Naive B cell (primary cell): ENCODE measurements at regions not wholly inside any gene's neighbourhood (a gene's known extent, or its start where the extent isn't known, plus 50 kb on each side); places are given as distances from the start of the nearest gene placed in this dataset.
"Not testable (repeated sequence)": the region's sequence is repeated elsewhere in the genome, so short reads cannot be mapped to it uniquely, and the experiment has no call there.

Experiments used
- ATAC-seq, 2 donors: fragments of 150-1000 bp; cut with Tn5 transposase; 2 replicates each; pipeline ENCODE4 v1.10.0; 2021; ENCODE audit warnings: low read depth in 2 of 2, mild to moderate bottlenecking in 2 of 2, moderate library complexity in 2 of 2
- DNase-seq: peaks from one replicate; pipeline ENCODE4 v3.0.0; 2022
- H3K27ac Mint-ChIP-seq, 6 donors: one replicate each; pipeline ENCODE4 v1.8.0; 2020 to 2022; ENCODE audit warnings: mild to moderate bottlenecking in 6 of 6, mixed read lengths in 6 of 6, moderate library complexity in 5 of 6, inconsistent platforms in 2 of 6
- H3K27me3 Mint-ChIP-seq, 3 donors: one replicate each; pipeline ENCODE4 v1.8.0; 2021 to 2022; ENCODE audit warnings: mixed read lengths in 3 of 3, mild to moderate bottlenecking in 1 of 3
- H3K36me3 Mint-ChIP-seq, 2 donors: one replicate each; pipeline ENCODE4 v1.8.0; 2020 to 2022; ENCODE audit warnings: mixed read lengths in 2 of 2, inconsistent platforms in 1 of 2, mild to moderate bottlenecking in 1 of 2
- H3K4me1 Mint-ChIP-seq, 3 donors: one replicate each; pipeline ENCODE4 v1.8.0; 2020 to 2022; ENCODE audit warnings: mixed read lengths in 3 of 3, inconsistent platforms in 1 of 3, mild to moderate bottlenecking in 1 of 3, moderate library complexity in 1 of 3
- H3K4me3 Mint-ChIP-seq, 8 donors: one replicate each; pipeline ENCODE4 v1.8.0; 2020 to 2022; ENCODE audit warnings: mild to moderate bottlenecking in 8 of 8, mixed read lengths in 8 of 8, moderate library complexity in 8 of 8, inconsistent platforms in 2 of 8
- H3K9me3 Mint-ChIP-seq, 7 donors: one replicate each; pipeline ENCODE4 v1.8.0; 2020 to 2022; ENCODE audit warnings: mixed read lengths in 7 of 7, mild to moderate bottlenecking in 5 of 7, inconsistent platforms in 2 of 7, moderate library complexity in 1 of 7

DNA sequence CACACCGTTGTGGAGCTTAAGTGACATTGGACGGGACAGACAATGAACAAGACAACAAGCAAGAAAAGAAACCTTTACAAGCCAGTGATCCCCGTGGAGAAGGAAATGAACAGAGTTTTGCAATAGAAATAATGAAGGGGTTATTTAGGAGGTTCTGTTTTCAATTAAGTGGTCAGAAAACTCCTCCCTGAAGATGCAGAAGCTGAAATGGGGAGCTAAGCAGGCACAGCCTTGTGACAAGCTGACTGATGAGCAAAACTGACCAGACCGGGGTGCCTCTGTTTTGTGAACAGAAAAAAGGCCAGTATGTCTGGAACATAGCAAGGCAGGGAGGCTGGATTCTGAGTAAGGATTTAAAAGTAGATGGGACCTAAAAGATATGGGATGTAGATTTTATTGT, 299.8 kb upstream of the POM121L12 start:
- H3K27me3 Mint-ChIP-seq = no peaks in the 10 kb centered on the region
- DNase-seq = no peak
- ATAC-seq = no peak
- H3K4me1 Mint-ChIP-seq = no peaks in the 10 kb centered on the region
- no peak overlapping the region for H3K4me3 Mint-ChIP-seq
- H3K9me3 Mint-ChIP-seq = peaks cover 3 to 16% (median 10%) of the 10 kb centered on the region in 7 donors
- no peak overlapping the region for H3K27ac Mint-ChIP-seq
- H3K36me3 Mint-ChIP-seq = no peaks in the 10 kb centered on the region

DNA sequence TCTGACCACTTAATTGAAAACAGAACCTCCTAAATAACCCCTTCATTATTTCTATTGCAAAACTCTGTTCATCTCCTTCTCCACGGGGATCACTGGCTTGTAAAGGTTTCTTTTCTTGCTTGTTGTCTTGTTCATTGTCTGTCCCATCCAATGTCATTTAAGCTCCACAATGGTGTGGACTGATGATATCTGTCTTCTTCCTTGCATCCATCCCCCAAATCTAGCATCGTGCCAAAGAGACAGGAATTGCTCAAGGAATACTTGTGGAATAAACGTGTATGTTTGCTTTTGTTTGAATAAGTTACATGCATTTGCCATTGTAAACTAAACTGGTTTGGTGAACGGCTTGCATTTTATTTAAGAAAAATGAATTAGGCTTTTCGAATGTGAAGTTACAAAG, 306.8 kb upstream of the POM121L12 start:
- H3K36me3 Mint-ChIP-seq, ATAC-seq, H3K27me3 Mint-ChIP-seq, H3K4me1 Mint-ChIP-seq, H3K27ac Mint-ChIP-seq, H3K9me3 Mint-ChIP-seq, DNase-seq, H3K4me3 Mint-ChIP-seq: not testable (repeated sequence)

DNA sequence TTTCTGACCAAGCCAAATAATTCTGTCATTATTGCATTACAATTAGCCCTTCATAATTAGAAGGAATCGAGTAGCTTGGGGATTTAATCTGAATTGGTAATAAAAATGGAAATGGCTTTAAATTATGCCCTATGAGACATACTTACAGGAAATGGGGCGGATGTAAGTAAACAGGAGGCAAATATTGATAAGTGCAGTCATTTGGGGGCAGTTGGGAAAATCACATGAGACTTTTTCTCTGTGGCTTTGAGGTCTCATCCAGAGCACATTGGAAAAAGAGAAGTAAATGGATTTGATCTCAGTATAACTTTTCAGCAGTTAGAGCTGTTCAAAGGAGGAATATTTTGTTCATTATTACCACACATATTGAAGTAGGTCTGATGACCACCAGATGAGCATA, 307.8 kb upstream of the POM121L12 start:
- Mint-ChIP-seq H3K27me3 (no peaks in the 10 kb centered on the region), H3K4me3 (no peak overlapping the region), H3K36me3 (no peaks in the 10 kb centered on the region), H3K27ac (no peak overlapping the region), H3K4me1 (no peaks in the 10 kb centered on the region), H3K9me3 (peaks cover 0 to 11% (median 9%) of the 10 kb centered on the region in 7 donors)
- ATAC-seq = no peak
- DNase-seq = no peak

DNA sequence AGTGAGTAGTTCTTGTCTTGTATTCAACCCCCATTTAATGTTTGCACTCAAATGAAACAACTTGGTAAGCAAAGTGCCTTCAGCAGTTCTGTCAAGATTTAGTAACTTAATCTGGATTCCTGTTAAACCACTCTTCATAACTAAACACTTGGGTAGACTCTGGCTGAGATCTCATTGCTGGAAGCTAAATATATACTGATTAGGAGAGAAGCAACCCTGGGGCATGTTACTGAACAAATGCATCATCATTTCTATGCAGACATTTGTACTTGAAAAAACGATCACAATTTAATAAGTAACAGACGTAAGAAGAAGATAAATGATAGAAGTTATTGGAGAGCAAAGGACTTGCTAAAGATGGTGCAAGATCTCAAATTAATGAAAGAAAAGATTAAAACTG, 308.4 kb upstream of the POM121L12 start:
- ATAC-seq (no peak), DNase-seq (no peak)
- Mint-ChIP-seq H3K27me3 (no peaks in the 10 kb centered on the region), H3K36me3 (no peaks in the 10 kb centered on the region), H3K4me3 (no peak overlapping the region), H3K9me3 (peaks cover 0 to 11% (median 8%) of the 10 kb centered on the region in 7 donors), H3K27ac (no peak overlapping the region), H3K4me1 (no peaks in the 10 kb centered on the region)

DNA sequence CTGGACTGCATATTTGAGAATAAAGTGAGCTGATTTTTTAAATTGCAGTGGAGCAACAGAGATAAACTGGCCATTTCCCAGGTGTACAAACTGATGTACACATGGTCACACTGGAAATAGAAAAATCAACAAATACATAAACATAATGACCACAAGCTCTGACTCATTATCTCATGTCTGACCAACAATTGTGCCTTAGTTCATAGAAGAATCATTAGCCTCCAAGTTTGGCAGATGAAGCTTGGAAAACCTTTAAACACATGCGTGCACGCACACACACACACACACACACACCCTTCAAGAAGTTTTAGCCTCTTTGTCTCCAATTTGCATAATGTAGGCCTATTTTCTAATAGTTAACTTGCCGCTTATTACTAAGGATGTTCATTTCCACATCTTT, 308.9 kb upstream of the POM121L12 start:
- DNase-seq (no peak), ATAC-seq (no peak)
- no peak overlapping the region for H3K4me3 Mint-ChIP-seq
- no peak overlapping the region for H3K27ac Mint-ChIP-seq
- H3K9me3 Mint-ChIP-seq = peaks cover 0 to 10% (median 7%) of the 10 kb centered on the region in 7 donors
- H3K4me1 Mint-ChIP-seq = no peaks in the 10 kb centered on the region
- no peaks in the 10 kb centered on the region for H3K27me3 Mint-ChIP-seq
- no peaks in the 10 kb centered on the region for H3K36me3 Mint-ChIP-seq

DNA sequence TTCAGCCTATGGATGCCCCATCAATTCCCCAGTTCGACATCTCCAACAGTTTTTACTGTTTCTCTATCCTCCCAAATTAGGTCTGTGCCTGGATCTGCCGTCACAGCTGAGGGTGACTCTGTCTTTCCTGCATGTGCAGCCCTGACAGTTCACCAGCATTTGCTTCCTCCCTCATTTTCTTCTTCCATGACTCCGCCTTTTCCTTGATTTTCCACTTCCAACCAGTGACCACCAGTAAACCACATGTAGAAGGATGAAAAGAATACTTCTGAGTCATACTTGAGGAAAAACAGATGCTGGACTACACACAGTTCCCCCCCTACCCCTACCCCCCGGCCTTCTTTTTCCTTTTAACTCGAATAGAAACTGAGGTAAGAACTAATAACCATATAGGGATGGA, 311.8 kb upstream of the POM121L12 start:
- Mint-ChIP-seq H3K4me3 (no peak overlapping the region), H3K4me1 (no peaks in the 10 kb centered on the region), H3K27ac (no peak overlapping the region), H3K36me3 (no peaks in the 10 kb centered on the region), H3K9me3 (peaks cover 0 to 10% (median 5%) of the 10 kb centered on the region in 7 donors), H3K27me3 (no peaks in the 10 kb centered on the region)
- DNase-seq (no peak), ATAC-seq (no peak)

DNA sequence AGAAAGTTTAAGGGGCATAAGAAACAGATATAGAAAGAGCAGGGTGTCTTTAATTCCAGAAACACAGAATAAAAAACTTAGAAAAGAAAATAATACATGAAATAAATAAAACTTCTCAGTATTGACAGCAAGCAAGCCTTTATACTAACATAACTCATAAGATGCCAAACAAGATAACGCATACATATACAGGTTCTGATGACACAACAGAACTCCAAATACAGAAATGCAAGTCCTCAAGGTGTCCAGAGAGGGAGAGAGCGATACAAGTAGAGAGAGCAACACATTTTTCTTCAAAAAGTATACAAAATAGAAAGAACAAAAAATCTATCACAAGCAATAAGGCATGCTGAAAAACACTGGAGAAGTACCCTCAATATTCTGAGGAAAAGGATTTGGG, 314.6 kb upstream of the POM121L12 start:
- Mint-ChIP-seq H3K9me3 (peaks cover 0 to 7% (median 4%) of the 10 kb centered on the region in 7 donors), H3K27me3 (no peaks in the 10 kb centered on the region), H3K36me3 (no peaks in the 10 kb centered on the region), H3K27ac (no peak overlapping the region), H3K4me3 (no peak overlapping the region), H3K4me1 (no peaks in the 10 kb centered on the region)
- DNase-seq = no peak
- ATAC-seq = no peak

DNA sequence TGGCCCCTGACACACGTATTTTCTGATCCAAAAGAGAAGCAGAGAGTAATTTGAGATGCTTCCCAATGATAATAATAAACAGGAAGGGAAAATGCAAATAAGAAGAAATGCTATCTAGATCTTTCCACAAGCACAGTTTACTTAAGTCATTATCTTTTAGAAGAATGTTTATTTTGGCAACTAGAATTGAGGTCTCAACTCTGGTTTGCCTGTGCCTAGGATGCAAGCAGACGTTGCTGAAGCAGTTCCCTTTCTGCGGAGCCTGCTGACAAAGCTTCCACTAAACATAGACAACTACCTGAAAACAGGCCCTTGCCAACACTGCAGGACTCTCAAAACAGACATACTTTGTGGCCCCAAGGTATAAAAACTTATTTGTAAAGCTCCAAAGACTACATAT, 315.8 kb upstream of the POM121L12 start:
- Mint-ChIP-seq H3K27ac (no peak overlapping the region), H3K9me3 (peaks cover 0 to 6% (median 4%) of the 10 kb centered on the region in 7 donors), H3K4me3 (no peak overlapping the region), H3K27me3 (no peaks in the 10 kb centered on the region), H3K4me1 (no peaks in the 10 kb centered on the region), H3K36me3 (no peaks in the 10 kb centered on the region)
- no peak for ATAC-seq
- DNase-seq = no peak

DNA sequence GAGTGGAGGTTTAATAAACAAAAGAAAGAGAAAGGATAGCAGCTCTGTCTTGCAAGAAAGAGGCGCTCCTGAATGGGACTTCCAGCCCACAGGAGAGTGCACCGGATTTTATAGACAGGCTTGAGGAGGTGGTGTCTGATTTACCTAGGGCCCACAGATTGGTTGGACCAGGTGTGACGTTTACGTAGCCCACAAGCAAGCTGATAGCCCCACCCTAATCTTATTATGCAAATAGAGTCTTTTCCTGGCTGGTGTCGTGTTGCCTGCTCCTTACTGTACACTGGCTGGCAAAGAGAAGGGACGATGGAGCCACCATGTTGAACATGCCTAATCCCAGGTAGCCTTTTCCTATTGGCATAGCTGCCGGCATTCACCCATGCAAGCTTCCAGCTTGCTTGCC, 319.7 kb upstream of the POM121L12 start:
- no peaks in the 10 kb centered on the region for H3K27me3 Mint-ChIP-seq
- ATAC-seq (no peak), DNase-seq (no peak)
- no peak overlapping the region for H3K27ac Mint-ChIP-seq
- no peaks in the 10 kb centered on the region for H3K4me1 Mint-ChIP-seq
- no peak overlapping the region for H3K4me3 Mint-ChIP-seq
- peaks cover 5 to 25% (median 9%) of the 10 kb centered on the region in 7 donors for H3K9me3 Mint-ChIP-seq
- peaks cover 0 to 6% of the 10 kb centered on the region in 2 donors for H3K36me3 Mint-ChIP-seq

DNA sequence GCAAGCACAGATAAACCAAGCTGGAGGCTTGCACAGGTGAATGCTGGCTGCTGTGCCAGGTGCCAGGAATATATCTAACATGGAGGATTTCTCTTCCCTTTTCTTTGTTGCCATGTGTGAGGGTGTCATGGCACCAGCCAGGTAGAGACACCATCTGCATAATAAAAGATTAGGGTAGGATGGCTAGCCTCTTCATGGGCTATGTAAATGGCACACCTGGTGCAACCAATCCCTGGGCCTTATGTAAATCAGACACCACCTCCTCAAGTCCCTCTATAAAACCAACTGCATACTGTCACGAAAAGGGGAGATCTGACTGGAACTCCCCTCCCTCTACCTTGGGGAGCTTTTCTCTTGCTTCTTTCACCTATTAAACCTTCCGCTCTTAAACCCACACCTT, 322.5 kb upstream of the POM121L12 start:
- H3K36me3 Mint-ChIP-seq = peaks cover 0 to 6% of the 10 kb centered on the region in 2 donors
- peaks cover 8 to 35% (median 10%) of the 10 kb centered on the region in 7 donors for H3K9me3 Mint-ChIP-seq
- H3K27me3 Mint-ChIP-seq = no peaks in the 10 kb centered on the region
- H3K4me3 Mint-ChIP-seq = no peak overlapping the region
- ATAC-seq = no peak
- no peak overlapping the region for H3K27ac Mint-ChIP-seq
- no peak for DNase-seq
- no peaks in the 10 kb centered on the region for H3K4me1 Mint-ChIP-seq

DNA sequence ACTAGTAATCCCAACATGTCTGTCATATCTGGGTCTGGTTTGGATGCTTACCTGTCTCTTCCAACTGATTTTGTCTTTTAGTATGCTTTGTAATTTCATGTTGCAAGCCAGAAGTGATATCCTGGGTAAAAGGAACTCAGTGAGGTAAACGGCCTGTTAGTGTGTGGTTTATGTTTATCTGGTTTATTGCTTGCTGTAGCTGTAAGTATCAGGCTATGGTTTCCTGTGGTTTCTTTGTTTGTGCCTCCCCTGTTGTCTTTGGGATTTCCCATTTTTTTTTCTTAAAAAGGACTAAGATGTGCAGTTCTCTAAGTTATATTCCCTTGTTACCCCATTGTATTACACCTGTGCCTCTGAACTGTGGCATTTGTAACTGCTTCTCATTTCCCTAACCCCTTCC, 323.5 kb upstream of the POM121L12 start:
- no peaks in the 10 kb centered on the region for H3K4me1 Mint-ChIP-seq
- H3K27me3 Mint-ChIP-seq = no peaks in the 10 kb centered on the region
- peaks cover 8 to 35% (median 10%) of the 10 kb centered on the region in 7 donors for H3K9me3 Mint-ChIP-seq
- DNase-seq (no peak), ATAC-seq (no peak)
- H3K27ac Mint-ChIP-seq = no peak overlapping the region
- no peak overlapping the region for H3K4me3 Mint-ChIP-seq
- H3K36me3 Mint-ChIP-seq = peaks cover 0 to 6% of the 10 kb centered on the region in 2 donors

DNA sequence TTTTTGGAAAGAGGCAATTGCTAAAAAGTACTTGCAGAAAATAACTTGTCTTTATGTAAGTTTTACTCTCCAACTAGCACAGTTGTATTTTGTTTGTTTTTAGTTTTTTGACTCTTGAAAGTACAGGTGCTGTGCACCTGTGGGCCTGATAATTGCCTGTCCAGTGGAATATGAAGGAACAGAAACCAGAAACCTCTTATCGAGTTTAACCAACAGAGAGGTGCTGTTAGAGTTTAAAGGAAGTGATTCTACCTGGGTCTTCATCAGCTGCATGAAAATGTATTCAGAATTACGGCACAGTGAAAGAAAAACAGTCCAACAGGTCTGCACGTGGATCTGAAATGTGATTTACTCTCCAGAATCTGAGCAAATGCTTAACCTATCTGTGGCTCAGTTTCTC, 326.6 kb upstream of the POM121L12 start:
- Mint-ChIP-seq H3K27ac (no peak overlapping the region), H3K9me3 (peaks cover 3 to 28% (median 8%) of the 10 kb centered on the region in 7 donors), H3K4me3 (no peak overlapping the region), H3K27me3 (no peaks in the 10 kb centered on the region), H3K36me3 (peaks cover 0 to 1% of the 10 kb centered on the region in 2 donors), H3K4me1 (no peaks in the 10 kb centered on the region)
- no peak for DNase-seq
- no peak for ATAC-seq

DNA sequence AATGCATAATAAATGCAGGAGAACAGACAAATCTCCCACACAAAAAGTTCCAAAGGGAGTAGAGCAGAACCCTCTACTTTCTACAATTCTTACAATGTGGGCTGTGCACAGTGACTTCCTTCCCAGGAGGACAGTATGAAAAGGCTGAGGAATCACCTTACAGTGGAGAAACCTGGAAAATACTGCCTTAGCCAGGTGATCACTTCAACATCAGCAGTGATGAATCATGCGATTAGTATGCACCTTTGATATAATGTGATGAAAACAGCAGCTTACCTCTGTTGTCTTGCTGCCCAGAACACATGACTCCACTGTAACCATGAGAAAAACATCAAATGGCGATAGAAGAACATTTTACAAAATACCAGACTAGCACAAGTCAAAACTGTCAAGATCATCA, 329.7 kb upstream of the POM121L12 start:
- peaks cover 1 to 16% (median 3%) of the 10 kb centered on the region in 7 donors for H3K9me3 Mint-ChIP-seq
- no peak overlapping the region for H3K27ac Mint-ChIP-seq
- ATAC-seq (no peak), DNase-seq (no peak)
- H3K36me3 Mint-ChIP-seq = no peaks in the 10 kb centered on the region
- no peak overlapping the region for H3K4me3 Mint-ChIP-seq
- no peaks in the 10 kb centered on the region for H3K27me3 Mint-ChIP-seq
- no peaks in the 10 kb centered on the region for H3K4me1 Mint-ChIP-seq

DNA sequence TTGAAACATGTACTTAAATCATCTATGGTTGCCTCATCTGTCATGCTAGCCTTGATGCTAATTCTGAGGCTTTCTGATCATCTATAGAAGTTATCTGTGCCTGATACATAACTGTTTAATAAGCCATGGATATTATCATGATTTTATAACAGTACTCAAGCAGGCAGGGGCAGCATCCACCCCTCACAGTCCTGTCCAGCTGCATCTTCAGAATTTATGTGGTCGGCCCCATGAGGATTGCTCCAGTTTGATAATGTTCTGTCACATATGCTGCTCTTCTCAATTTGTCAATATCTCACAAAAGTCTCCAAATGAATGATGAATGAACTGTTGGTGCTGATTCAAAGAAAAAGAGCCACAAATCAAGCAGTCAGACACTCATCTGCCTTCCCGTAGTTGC, 335.1 kb upstream of the POM121L12 start:
- no peak overlapping the region for H3K4me3 Mint-ChIP-seq
- no peak for ATAC-seq
- no peak overlapping the region for H3K27ac Mint-ChIP-seq
- peaks cover 0 to 14% (median 5%) of the 10 kb centered on the region in 7 donors for H3K9me3 Mint-ChIP-seq
- no peaks in the 10 kb centered on the region for H3K4me1 Mint-ChIP-seq
- no peaks in the 10 kb centered on the region for H3K36me3 Mint-ChIP-seq
- DNase-seq = no peak
- H3K27me3 Mint-ChIP-seq = no peaks in the 10 kb centered on the region

DNA sequence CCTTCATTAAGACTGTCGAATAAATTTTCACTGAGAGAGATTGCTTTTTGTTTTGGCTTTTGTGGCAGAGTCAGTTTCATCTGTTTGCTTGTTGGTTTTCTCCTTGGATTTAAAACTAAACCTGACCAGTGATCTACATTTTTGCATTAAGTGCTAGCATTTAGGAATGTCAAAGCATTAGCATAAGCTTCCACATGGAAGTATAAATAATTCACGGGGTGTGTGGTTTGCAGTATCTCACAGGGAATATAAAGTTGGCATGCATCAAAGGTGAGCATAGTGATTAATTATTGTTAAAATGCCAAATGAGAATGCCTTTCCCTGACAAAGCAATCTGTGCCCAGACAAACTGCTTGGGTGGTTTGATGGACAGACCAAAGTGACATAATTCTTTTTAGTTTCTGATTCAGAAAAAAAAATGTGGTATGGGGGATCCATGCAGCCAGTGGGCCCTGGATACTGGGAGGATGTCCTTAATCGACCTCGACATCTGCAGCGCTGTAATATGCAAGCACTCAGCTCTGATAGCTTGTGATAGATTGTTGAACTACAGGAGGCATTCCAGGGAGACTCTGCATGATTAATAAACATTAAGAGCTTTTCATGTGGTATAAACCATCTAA, 339.3 kb upstream of the POM121L12 start:
- H3K4me3 Mint-ChIP-seq = no peak overlapping the region
- H3K36me3 Mint-ChIP-seq = no peaks in the 10 kb centered on the region
- DNase-seq = no peak
- no peak for ATAC-seq
- no peak overlapping the region for H3K27ac Mint-ChIP-seq
- H3K27me3 Mint-ChIP-seq = no peaks in the 10 kb centered on the region
- H3K9me3 Mint-ChIP-seq = peaks cover 0 to 21% (median 4%) of the 10 kb centered on the region in 7 donors
- no peaks in the 10 kb centered on the region for H3K4me1 Mint-ChIP-seq
